GM12878 (cell line): ENCODE measurements at regions not wholly inside any gene's neighbourhood (a gene's known extent, or its start where the extent isn't known, plus 50 kb on each side); places are given as distances from the start of the nearest gene placed in this dataset.

Experiments
- CBFB ChIP-seq: IDR thresholded peaks from 2 replicates; pipeline ENCODE4 v1.6.1; 2016; ENCODE audit warnings: antibody characterized with exemption, low read depth
- CEBPB ChIP-seq, 2 experiments: fragments of 150-350 bp in 1 of 2; IDR thresholded peaks; 2 replicates each; pipeline ENCODE4 v1.6.1; 2012 to 2014; ENCODE audit warnings: low read depth in 2 of 2, low read length in 2 of 2, borderline replicate concordance in 1 of 2, inconsistent platforms in 1 of 2
- EED ChIP-seq: sonication (generic); IDR thresholded peaks from 2 replicates; pipeline ENCODE4 v1.6.1; 2016; ENCODE audit warnings: antibody characterized with exemption, low read depth
- EGR1 ChIP-seq, 2 experiments: IDR thresholded peaks; 1 replicate in 1 of 2; 2 replicates in 1 of 2; pipeline ENCODE4 v1.6.1; 2011 to 2012; ENCODE audit warnings: low read depth in 2 of 2, low read length in 2 of 2, borderline replicate concordance in 1 of 2, mild to moderate bottlenecking in 1 of 2, moderate library complexity in 1 of 2
- EP300 ChIP-seq, 2 experiments: fragments of 150-350 bp in 1 of 2; IDR thresholded peaks; 2 replicates each; pipeline ENCODE4 v1.6.1; 2011 to 2012; ENCODE audit warnings: low read depth in 2 of 2, low read length in 2 of 2, borderline replicate concordance in 1 of 2, improper control_type of control experiment in 1 of 2, inconsistent platforms in 1 of 2; ENCODE audit not compliant: control insufficient read depth in 1 of 2
- POLR2A ChIP-seq: IDR thresholded peaks from 2 replicates; pipeline ENCODE4 v1.6.1; 2011; ENCODE audit warnings: low read depth, mild to moderate bottlenecking, low read length
- RCOR1 ChIP-seq: conservative IDR thresholded peaks from 2 replicates; pipeline ENCODE4 v1.6.1; 2012; ENCODE audit warnings: low read depth, low read length, improper control_type of control experiment
- SP1 ChIP-seq: IDR thresholded peaks from one replicate; pipeline ENCODE4 v1.6.1; 2011; ENCODE audit warnings: low read depth, low read length
- TF ChIP-seq, protein P1 (sequence below): fragments of 450-650 bp; IDR thresholded peaks from 2 replicates; pipeline ENCODE4 v1.6.1; 2016; ENCODE audit warnings: mild to moderate bottlenecking
- TF ChIP-seq, protein P2 (sequence below): fragments of 450-650 bp; IDR thresholded peaks from 2 replicates; pipeline ENCODE4 v1.6.1; 2017; ENCODE audit warnings: mild to moderate bottlenecking, moderate library complexity
- TF ChIP-seq, protein P3 (sequence below): IDR thresholded peaks from 2 replicates; pipeline ENCODE4 v1.6.1; 2011; ENCODE audit warnings: low read depth, low read length, improper control_type of control experiment, borderline replicate concordance
- TF ChIP-seq, protein P4 (sequence below), 3 experiments: IDR thresholded peaks in 2 of 3; conservative IDR thresholded peaks in 1 of 3; 2 replicates each; pipeline ENCODE4 v1.5.1; 2011; ENCODE audit warnings: low read depth in 3 of 3, low read length in 3 of 3, mild to moderate bottlenecking in 3 of 3, control low read depth in 2 of 3, moderate library complexity in 2 of 3, inconsistent platforms in 1 of 3, mixed read lengths in 1 of 3; ENCODE audit not compliant: control insufficient read depth in 2 of 3, insufficient read depth in 1 of 3; ENCODE audit errors: extremely low read depth in 1 of 3

DNA sequence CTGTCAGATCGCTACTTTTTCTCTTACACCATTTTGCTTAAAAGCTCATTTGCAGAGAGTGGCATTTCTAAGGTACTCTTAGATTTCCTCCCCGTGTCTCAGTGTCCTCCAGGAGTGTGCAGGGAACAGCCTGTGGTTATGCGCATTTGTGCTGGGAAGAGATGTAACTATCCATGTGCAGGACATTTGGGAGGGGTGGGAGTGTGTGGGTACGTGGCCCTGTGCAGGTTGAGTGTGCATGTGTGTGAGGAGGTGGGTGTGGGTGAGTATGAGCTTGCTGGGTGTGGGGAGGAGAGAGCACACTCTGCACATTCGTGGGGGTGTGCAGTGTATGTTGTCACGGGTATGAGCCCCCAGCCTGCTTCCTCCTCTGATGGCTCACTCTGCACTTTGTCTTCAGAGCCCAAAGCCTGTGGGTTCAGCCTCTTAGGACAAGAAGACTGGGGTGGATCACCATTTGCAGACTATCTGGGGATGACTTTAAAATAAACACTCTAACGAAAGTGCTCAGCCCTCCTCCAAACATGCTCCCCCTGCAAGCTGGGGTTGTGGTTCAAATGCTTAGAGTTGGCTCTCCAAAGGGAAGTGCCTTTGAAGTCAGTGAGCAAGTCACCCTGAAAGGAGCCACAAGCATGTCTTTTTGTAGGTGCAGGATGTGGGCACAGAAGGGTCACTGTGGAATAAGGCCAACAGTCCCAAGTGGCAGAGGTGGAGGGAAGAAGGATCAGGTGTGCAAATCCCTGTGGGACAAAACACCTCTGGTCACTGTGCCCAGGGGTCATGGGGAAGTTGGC is 295.4 kb downstream of the RRAGC start:
- no peak for TF ChIP-seq EED
- no peak for TF ChIP-seq EP300 (IDR thresholded peaks at IDR 0.05; ENCODE audit: borderline replicate concordance in 1 of 2, control insufficient read depth in 1 of 2, low read depth in 2 of 2, low read length in 2 of 2)
- TF ChIP-seq POLR2A: no peak
- TF ChIP-seq, protein P1, sequence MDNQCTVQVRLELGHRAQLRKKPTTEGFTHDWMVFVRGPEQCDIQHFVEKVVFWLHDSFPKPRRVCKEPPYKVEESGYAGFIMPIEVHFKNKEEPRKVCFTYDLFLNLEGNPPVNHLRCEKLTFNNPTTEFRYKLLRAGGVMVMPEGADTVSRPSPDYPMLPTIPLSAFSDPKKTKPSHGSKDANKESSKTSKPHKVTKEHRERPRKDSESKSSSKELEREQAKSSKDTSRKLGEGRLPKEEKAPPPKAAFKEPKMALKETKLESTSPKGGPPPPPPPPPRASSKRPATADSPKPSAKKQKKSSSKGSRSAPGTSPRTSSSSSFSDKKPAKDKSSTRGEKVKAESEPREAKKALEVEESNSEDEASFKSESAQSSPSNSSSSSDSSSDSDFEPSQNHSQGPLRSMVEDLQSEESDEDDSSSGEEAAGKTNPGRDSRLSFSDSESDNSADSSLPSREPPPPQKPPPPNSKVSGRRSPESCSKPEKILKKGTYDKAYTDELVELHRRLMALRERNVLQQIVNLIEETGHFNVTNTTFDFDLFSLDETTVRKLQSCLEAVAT: no peak
- TF ChIP-seq, protein P2, sequence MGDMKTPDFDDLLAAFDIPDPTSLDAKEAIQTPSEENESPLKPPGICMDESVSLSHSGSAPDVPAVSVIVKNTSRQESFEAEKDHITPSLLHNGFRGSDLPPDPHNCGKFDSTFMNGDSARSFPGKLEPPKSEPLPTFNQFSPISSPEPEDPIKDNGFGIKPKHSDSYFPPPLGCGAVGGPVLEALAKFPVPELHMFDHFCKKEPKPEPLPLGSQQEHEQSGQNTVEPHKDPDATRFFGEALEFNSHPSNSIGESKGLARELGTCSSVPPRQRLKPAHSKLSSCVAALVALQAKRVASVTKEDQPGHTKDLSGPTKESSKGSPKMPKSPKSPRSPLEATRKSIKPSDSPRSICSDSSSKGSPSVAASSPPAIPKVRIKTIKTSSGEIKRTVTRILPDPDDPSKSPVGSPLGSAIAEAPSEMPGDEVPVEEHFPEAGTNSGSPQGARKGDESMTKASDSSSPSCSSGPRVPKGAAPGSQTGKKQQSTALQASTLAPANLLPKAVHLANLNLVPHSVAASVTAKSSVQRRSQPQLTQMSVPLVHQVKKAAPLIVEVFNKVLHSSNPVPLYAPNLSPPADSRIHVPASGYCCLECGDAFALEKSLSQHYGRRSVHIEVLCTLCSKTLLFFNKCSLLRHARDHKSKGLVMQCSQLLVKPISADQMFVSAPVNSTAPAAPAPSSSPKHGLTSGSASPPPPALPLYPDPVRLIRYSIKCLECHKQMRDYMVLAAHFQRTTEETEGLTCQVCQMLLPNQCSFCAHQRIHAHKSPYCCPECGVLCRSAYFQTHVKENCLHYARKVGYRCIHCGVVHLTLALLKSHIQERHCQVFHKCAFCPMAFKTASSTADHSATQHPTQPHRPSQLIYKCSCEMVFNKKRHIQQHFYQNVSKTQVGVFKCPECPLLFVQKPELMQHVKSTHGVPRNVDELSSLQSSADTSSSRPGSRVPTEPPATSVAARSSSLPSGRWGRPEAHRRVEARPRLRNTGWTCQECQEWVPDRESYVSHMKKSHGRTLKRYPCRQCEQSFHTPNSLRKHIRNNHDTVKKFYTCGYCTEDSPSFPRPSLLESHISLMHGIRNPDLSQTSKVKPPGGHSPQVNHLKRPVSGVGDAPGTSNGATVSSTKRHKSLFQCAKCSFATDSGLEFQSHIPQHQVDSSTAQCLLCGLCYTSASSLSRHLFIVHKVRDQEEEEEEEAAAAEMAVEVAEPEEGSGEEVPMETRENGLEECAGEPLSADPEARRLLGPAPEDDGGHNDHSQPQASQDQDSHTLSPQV: no peak
- TF ChIP-seq, protein P3, sequence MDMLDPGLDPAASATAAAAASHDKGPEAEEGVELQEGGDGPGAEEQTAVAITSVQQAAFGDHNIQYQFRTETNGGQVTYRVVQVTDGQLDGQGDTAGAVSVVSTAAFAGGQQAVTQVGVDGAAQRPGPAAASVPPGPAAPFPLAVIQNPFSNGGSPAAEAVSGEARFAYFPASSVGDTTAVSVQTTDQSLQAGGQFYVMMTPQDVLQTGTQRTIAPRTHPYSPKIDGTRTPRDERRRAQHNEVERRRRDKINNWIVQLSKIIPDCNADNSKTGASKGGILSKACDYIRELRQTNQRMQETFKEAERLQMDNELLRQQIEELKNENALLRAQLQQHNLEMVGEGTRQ: no peak
- no peak for TF ChIP-seq EGR1 (IDR thresholded peaks at IDR 0.05; ENCODE audit: borderline replicate concordance in 1 of 2, low read depth in 2 of 2, low read length in 2 of 2)
- TF ChIP-seq, protein P4, sequence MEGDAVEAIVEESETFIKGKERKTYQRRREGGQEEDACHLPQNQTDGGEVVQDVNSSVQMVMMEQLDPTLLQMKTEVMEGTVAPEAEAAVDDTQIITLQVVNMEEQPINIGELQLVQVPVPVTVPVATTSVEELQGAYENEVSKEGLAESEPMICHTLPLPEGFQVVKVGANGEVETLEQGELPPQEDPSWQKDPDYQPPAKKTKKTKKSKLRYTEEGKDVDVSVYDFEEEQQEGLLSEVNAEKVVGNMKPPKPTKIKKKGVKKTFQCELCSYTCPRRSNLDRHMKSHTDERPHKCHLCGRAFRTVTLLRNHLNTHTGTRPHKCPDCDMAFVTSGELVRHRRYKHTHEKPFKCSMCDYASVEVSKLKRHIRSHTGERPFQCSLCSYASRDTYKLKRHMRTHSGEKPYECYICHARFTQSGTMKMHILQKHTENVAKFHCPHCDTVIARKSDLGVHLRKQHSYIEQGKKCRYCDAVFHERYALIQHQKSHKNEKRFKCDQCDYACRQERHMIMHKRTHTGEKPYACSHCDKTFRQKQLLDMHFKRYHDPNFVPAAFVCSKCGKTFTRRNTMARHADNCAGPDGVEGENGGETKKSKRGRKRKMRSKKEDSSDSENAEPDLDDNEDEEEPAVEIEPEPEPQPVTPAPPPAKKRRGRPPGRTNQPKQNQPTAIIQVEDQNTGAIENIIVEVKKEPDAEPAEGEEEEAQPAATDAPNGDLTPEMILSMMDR (IDR thresholded peaks at IDR 0.05 in 2 of 3, conservative IDR thresholded peaks at IDR 0.05 in 1 of 3; ENCODE audit: control insufficient read depth in 2 of 3, extremely low read depth in 1 of 3, insufficient read depth in 1 of 3, low read depth in 3 of 3, low read length in 3 of 3): no peak
- no peak for TF ChIP-seq RCOR1
- no peak for TF ChIP-seq CBFB
- no peak for TF ChIP-seq CEBPB (IDR thresholded peaks at IDR 0.05; ENCODE audit: borderline replicate concordance in 1 of 2, low read depth in 2 of 2, low read length in 2 of 2)
- no peak for TF ChIP-seq SP1
